ENCODE measurements at regions not wholly inside any gene's neighbourhood (a gene's known extent, or its start where the extent isn't known, plus 50 kb on each side); places are given as distances from the start of the nearest gene placed in this dataset.
"Not testable (repeated sequence)": the region's sequence is repeated elsewhere in the genome, so short reads cannot be mapped to it uniquely, and the experiment has no call there.

DNA sequence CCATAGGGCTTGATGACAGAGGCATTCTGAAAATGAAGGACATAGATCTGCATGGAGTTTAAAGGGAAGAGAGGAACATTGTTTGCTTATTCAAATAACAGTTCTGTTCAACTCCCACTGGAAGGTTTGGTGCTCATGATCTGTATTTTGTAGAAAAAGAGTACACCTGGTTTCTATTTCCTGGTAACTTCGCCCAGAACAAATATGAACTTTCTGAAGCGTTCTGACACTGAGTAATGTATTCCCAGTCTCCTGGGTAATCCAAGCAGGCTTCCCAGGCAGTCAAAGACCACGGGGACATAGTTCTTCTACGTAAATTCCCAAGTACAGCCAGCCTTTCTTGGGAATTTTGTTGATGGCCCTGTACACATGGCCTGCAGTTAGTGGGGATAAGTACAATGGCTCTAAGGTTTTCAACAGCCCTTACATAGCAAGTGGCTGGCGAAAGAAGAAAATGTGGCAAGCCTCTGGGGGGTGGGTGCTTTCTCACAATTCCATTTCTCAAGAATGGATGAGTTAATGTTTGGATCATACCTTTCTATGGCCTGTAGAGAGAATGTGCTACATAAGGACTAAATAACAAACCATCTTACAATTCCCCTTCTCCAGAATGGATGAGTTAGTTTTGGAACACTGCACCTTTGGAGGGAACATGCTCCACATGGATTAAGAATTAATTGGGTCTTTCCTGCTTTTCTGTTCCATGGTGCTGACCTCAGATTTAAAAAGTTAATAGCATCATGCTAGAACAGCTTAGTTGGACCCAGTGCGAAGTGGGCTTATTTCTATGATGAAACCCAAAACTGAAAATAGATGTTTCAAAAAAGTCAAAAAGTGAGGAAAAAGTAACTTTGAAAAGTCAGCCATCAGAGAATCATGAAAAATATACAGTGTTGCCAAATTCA, 52.7 kb downstream of the COL6A6 start:
- no peak for DNase-seq

DNA sequence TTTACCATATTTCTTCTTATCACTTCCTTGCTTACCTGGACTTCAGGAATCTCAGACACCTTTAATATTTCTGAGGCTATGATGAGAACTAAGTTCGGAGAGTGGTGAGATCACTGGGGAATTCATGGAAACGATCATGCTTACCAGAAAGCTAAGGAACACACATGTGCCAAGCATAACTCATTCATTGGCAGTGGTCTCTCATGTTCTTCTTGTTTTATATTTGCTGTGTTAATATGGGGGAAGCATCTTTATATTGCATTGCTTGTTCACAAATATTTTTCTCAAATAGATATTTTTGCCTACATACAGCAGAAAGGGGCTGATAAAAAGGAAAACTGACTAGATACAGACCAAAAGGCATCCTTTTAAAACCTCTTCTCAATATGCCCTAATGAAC, 55.8 kb downstream of the COL6A6 start:
- no peak for DNase-seq

DNA sequence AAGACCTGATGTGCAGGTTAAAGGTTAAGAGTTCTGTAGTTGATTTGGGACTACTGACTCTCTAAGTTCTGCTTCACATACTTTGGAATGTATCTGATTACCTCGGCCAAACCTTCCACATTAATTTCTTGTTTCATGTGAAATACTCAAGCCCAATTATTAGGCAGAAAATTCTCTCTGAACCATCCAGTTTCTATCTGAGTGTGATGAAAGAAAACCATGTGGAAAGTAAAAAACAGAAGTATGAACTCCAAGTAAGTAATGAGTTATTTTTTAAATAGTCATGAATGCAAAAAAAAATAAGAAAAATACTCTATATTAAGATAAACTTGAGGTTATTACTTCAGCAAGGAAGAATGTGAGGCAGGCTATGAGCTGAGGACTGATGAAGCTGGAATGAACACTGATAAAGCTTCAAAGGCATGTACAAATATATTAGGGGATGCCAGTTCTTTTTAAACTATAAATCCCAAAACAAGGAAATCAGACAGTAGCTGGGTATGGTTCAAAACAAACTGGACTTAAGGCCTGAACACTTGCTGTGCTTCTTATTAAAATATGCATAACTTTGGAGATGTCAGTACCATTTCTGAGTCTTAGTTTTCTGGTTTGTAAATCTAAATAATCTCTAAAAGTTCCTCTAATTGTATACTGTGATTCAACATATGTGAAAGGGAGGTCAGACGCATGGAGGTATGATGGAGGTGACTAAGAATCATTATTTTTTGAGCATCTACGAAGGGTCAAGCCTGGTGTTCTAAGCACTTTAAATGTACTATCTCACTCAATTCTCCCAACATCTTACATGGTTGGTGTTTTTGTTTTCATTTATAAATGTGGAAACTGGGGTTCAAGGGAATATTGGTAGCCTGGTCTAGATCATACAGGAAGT, 59.6 kb downstream of the COL6A6 start:
- DNase-seq = no peak

DNA sequence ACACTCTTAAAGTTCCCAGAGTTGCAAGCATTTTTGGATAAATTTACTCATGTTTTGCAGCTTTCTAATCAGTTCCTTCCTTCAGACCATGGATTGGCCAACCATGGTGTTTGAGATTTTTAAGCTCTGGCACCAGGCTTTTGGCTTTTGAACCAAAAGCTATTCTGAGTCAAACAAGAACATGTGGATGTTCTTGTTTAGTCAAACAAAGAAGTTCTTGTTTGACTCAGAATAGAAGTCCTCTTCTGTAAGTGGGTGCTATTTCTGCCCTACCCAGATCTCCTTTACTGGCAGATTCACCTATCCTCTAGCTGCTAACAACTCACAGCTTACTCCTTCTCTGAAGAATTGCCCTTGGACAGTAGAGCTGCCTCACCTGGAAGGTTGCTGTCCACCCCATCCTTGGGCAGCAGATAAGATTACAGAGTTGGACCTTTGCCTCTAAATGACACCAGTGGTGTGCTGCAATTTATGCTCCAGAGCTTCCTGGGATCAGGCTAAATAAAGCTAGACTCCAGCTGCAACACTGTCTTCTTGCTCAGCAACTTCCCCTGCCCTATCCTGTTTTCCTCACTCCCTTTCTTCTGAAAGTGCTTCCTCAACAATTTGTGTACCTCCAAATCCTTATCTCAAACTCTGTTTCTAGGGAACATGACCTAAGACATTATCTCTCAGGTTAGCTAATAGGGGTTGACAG, 65.6 kb downstream of the COL6A6 start:
- no peak for DNase-seq

DNA sequence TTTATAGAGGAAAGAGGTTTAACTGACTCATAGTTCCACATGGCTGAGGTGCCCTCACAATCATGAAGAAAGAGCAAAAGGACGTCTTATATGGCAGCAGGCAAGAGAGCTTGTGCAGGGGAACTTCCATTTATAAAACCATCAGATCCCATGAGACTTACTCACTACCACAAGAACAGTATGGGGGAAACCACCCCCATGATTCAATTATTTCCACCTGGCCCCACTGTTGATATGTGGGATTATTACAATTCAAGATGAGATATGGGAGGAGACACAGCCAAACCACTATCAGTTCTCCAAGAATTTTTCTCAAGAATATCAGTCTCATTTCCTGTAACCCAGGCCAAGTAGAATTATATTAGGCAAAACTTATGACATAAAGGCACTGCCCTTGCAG, 77.8 kb downstream of the COL6A6 start:
- DNase-seq = not testable (repeated sequence)

DNA sequence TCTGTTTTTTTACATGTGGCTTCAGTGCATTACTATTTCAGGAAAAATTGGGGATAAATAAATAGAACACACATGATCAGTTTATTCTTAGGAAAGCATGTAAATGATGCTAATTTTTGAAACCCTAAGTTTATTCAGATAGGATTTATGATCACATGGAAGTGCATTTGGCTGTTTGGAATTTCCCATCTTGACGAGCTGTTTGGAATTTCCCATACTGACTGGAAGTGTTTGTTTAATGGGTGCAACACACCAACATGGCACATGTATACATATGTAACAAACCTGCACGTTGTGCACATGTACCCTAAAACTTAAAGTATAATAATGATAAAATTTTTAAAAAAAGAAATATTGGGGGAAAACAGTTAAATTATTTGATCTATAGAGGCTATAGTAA, 79.5 kb downstream of the COL6A6 start:
- no peak for DNase-seq

DNA sequence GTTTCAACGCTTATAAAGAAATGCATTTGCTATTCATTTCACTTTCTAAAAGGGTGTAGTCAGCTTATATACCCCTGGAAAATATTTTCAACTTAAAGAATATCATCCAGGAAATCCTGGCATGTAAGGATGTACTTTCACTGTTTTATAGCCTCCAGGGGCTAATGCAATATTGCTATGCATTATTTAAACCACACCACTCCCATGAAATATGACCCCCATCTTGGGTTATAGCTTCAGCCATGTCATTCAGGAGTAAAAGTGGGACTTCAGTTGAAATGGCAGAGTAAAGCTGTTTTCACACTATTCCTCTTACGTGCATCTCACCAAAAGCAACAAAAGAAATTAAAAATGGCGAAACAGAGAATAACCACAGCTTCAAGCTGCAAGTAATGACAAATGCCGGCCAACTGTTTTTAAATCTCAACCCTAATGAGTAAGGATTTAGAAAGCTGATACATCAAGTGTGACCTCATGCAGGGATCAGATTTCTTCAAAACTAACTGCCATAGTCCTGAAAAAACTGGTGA, 84.5 kb downstream of the COL6A6 start:
- DNase-seq = no peak

DNA sequence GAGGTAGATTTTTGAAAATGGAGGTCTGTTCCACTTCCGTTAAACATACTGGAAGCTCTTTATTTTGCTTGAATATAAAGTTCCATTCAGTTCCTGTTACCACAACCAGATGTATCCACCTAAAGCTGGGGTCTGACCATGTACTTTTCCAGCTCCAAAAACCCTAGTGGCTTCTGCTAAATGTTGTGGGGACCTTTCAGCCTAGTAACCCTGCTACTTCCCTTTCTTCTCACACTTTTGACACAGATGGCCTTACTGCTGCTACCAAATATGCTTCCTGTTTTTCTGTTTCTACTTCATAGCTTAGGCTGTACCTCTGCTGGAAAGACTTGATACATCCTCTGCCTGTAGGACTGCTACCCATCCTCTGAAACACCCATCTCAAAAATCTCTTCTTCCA, 87.8 kb downstream of the COL6A6 start:
- DNase-seq = peak; percentile 50 to 61

DNA sequence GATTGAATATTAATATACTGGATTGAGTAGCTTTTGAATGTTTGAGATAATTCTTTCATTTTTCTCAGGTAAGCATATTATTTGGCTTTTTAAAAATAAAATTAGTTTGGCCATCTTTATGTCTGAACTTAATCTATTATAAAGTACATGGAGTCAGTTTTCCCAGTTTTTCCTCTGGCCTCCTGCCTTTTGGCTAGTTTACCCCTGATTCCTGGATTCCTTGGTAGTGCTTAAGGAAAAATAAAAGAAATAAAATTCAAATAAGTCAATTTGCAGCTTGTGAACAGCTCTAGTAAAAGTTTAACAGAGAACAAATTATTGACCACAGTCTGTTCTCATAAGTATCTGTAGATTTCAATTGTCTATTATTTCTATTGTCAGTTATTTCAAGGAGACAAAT, 89.4 kb downstream of the COL6A6 start:
- no peak for DNase-seq

DNA sequence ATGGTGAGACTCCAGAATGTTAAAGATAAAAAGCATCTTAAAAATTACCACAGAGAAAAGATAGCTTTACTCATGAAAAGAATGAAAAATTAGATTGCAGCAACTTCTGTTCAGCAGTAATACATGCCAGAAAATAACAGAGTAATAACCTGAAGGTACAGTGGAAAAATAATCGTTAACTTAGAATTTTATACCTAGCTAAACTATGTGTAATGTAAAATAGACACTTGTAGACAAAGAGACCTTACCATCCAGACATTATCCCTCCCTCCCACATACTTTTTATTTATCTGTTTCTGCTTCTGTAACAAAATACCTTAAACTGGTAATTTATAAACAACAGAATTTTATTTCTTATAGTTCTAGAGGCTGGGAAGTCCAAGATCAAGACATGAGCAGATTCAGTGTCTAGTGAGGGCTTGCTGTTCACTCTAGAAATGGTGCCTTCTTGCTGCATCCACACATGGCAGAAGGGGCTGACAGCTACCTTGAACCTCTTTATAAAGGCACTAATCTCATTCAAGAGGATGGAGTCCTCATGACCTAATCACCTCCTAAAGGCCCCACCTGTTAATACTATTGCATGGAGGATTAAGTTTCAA, 90.7 kb downstream of the COL6A6 start:
- no peak for DNase-seq

DNA sequence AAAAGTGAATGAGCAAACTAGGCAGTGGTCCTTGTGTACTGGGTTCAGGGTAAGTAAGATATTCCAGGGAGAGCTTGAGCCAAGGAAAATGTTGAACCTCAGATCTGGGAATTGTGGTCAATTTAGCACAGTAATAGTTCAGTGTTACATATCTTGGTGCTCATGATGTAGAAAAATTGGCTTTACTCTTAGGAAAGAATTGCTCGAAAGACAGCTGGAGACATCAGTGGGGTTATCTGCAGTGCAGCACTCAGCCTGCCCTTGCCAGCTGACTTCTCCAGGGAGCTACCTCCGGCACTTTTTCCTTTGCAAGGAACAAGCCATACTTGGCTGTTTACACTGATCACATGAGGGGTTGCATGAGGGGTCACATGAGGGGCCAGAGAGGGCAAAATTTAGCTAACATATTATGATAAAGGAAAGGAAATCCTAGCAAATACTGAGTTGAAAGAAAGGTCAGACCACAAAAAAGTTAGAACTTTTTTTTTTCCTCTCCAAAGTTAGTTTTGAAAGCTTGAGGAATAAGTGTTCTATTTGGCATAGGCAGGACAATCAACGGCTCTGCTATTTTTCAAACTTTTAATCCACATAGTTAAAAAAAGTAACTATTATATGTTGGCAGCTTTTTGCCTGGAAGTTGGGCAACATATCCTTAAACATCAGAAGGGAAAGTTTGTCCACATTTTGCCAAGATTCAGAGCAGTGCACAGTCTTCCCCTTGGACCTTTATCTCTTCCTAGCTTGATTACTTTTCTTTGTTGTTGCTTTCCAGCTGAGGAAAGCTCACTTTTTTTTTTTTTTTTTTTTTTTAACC, 92.4 kb downstream of the COL6A6 start:
- DNase-seq = no peak

DNA sequence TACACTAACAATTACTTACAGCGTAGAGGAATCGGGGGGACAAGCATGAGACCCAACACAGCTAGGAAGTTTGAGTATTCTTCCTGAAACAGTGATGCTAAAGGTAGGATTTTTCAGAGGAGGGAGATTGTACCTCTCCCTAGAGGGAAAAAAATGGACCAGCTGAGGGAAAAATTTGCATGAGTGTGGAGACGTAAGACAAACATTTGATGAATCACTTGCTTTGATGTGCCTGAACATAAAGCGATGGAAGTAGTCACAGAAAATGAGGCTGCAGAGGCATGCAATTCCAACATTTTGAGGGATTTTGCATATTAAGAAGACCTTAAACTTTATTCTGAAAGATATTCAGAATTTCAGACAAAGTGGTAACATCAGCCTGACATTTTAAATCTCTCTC, 102.2 kb downstream of the COL6A6 start:
- DNase-seq = no peak

DNA sequence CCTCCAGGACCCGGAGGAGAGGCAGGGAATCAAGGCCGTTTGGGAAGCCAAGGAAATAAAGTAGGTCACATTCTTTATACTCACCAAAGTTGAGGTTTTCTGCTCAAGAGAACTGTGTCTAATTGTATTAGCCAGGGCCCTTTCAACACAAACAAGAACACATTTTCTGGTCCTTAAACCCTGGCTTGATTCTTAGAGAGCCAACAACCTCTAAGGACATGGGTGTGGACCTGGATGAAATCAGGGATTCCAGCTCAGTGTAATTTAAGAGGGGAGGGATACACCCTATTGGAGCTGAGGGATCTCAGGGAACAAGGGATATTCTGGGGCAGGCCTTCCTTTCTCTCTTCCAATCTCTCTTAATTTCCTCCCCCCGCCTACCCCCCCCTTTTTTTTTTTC, 104.8 kb downstream of the COL6A6 start:
- DNase-seq = no peak

DNA sequence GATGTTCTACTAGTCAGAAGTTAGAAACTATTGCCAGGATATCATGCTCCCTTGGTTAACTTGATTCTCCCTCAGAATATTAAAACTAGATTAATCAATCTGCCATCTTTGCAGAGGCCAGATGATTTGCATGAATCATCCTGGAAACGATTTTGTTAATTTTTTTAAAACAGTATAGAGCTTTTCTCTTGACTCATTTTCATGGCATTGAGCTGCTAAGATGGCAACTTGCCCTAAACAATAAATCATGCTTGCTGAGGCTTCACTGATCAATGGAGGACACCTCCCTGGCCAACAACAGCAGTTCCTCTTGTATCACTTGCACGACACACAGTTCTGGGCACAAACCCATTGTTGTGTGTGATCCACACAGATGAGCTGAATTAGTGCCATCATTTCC, 109.1 kb downstream of the COL6A6 start:
- no peak for DNase-seq

DNA sequence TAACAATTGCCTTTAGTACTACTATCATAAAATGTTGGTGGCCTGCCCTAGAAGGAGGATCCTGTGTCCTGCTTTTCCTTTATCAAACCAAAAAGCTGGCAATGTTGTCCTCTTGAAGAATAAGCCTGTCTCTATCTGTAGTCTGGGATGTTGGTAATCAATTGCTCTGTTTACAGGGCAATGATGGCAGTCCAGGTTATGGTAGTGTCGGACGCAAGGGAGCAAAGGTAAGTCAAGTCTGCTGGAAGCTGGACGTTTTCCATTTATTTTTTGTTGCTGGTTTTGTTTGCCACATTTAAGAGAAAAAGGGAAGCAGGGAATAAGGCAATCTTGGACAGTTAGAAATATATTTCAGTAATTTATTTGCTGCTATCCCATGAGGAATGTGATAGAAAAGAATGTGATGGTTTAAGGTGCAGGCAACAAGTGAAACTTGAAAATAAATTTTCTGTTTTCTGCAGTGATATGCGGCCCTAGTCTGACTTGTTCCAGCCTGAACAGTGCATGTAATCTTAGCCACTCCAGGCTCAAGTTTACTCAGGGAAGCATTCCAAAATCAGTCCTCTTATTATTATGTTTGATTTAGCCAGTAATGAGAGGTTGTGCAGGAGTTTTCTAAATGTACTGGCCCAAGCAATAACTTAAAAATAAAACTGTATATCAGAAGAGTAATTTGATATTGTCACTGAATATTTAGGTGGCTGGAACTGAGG, 110.3 kb downstream of the COL6A6 start:
- DNase-seq = no peak

DNA sequence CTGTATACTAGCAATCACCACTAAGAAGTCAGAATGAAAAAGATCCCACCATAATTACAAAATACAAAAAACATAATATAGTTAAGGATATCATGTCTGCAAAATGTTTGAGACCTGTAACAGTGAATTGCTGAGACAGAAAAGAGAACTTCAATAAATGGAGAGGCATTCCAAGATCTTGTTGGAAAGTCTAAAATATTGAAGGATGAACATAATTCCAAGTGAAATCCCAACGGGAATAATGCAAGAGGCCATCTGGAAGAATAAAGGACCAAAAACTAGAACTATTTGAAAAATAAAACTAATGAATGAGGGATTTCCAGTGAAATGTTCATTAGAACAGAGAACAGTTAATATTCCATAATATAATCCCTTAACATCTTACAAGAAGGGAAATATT, 110.9 kb downstream of the COL6A6 start:
- no peak for DNase-seq

All from AML-193 (cell line).